ENCODE measurements at regions not wholly inside any gene's neighbourhood (a gene's known extent, or its start where the extent isn't known, plus 50 kb on each side); places are given as distances from the start of the nearest gene placed in this dataset.

DNA sequence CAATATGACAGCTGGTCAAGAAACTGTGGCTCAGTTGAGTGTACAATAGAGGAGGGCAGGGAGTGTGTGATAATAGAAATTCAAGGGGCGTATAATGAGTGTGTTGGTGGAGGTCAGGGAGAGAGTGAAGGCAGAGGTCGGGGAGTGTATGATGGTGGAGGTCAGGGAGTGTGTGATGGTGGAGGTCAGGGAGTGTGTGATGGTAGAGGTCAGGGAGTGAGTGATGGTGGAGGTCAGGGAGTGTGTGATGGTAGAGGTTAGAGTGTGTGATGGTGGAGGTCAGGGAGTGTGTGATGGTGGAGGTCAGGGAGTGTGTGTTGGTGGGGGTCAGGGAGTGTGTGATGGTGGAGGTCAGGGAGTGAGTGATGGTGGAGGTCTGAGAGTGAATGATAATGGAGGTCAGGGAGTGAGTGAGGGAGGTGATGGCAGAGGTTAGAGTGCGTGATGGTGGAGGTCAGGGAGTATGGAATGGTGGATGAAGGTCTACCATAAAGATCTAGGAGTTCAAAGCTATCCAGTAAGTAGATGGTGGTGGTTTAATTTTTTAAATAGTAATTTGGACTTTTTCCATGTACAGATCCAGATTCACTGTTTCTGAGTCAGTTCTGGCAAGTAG is 57.7 kb upstream of the TNS3 start:
- ATAC-seq = no peak
- peaks cover 3% of the 10 kb centered on the region for H3K4me1 ChIP-seq (ENCODE audit: low read depth)
- TF ChIP-seq, protein P1, sequence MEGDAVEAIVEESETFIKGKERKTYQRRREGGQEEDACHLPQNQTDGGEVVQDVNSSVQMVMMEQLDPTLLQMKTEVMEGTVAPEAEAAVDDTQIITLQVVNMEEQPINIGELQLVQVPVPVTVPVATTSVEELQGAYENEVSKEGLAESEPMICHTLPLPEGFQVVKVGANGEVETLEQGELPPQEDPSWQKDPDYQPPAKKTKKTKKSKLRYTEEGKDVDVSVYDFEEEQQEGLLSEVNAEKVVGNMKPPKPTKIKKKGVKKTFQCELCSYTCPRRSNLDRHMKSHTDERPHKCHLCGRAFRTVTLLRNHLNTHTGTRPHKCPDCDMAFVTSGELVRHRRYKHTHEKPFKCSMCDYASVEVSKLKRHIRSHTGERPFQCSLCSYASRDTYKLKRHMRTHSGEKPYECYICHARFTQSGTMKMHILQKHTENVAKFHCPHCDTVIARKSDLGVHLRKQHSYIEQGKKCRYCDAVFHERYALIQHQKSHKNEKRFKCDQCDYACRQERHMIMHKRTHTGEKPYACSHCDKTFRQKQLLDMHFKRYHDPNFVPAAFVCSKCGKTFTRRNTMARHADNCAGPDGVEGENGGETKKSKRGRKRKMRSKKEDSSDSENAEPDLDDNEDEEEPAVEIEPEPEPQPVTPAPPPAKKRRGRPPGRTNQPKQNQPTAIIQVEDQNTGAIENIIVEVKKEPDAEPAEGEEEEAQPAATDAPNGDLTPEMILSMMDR (IDR thresholded peaks at IDR 0.05) = no peak
- no peak overlapping the region for H3K4me3 ChIP-seq
- intact Hi-C loops (cut with DNase I, micrococcal nuclease) = no loop called here
- no peak for DNase-seq
- H3K9me3 ChIP-seq = no peaks in the 10 kb centered on the region
- no peaks in the 10 kb centered on the region for H3K36me3 ChIP-seq (ENCODE audit: low read depth)

DNA sequence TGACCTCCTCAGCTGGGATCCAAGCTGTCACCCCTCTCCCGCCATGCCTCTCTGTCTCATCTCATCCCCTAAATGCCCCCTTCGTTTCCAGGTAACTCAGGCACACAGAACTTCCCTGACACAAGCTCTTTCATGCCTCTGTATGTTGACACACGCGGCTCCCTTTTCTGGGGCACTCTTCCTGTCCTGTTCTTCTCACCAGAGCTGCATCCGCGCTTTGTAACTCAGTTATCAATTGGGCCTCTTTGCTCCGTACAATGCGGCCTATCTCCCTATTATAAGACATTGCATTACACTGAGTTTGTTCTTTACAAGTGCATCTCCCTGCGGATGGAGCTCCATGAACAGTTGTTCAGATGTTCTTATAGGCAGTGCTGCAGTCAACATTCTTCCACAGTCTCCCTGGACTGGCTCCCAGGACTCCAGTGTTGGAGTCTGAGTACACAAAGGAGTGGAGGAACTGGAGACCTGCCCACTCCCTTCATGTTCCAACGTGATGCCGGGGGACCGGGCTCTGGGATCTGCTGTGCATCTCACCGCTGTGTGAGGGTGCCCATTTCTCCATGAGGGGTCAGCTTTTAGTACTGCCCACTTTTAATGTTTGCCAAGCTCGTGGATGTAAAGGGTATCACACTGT is 56.9 kb upstream of the TNS3 start:
- ATAC-seq (peak; percentile 75), DNase-seq (peak in 2 of 3 donors; percentile 57 to 76)
- intact Hi-C loops (cut with DNase I, micrococcal nuclease) = no loop called here
- peaks cover 3% of the 10 kb centered on the region for H3K4me1 ChIP-seq (ENCODE audit: low read depth)
- no peaks in the 10 kb centered on the region for H3K9me3 ChIP-seq
- no peaks in the 10 kb centered on the region for H3K36me3 ChIP-seq (ENCODE audit: low read depth)
- H3K4me3 ChIP-seq = no peak overlapping the region
- TF ChIP-seq, protein P1 (IDR thresholded peaks at IDR 0.05) = no peak

DNA sequence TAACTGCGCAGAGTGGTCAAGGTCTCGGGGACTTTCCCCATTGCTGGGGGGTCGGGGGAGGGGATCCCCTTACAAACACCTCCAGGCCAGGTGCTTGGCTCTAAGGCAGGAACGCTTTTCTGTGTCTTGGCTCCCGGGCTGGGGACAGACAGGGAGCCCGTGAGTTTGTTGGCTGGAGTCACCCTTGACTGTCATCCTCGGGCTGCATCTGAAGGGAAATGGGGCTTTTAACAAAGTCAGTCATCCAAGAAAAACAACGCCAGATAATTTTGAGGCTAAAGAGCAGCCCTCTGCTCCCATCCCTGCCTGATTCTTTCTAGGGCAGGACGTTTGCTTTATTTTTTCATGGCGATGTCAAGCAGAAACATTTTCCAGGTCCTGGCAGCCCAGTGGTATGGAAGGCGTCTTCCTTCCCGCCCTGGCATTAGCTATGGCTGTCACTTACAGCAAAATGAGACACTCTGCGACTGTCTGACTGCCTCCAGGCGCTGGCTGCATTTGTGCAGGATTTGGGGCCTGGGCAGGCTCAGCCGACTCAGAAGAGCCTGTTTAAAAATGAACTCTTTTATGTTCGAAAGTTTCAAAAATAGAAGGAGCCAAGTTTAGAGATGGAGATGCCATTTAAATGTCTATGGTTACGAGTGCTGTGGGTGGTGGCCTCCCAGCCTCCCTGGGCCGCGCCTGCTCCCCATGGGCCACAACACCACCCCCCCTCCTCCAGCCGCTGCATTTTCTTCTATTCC is 54.7 kb upstream of the TNS3 start:
- Histone ChIP-seq H3K4me1 (ENCODE audit: low read depth) (peaks cover 3% of the 10 kb centered on the region), H3K4me3 (no peak overlapping the region)
- intact Hi-C loops (cut with DNase I, micrococcal nuclease) = no loop called here

DNA sequence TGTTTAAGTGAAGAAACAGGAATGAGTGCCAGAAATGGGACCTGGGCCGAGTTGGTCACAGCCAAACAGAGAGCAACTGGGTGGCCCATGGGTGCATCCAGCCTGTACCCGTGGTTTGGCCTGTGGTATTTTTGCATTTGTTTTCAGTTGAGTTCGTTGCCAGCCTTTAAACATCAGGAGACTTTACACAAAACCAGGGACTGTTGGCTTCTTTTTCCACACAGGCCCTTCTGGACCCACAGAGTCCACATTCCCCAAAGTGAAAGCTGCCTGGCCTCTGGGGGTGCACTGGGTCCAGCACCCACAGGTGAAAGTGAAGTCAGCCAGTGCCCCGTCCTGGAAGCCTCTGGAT is 54.1 kb upstream of the TNS3 start:
- TF ChIP-seq, protein P1 (IDR thresholded peaks at IDR 0.05) = no peak

More for the DNA sequence above, 54.7 kb upstream of the TNS3 start:
- TF ChIP-seq, protein P1 (IDR thresholded peaks at IDR 0.05) = no peak
- Histone ChIP-seq H3K9me3 (no peaks in the 10 kb centered on the region), H3K36me3 (ENCODE audit: low read depth) (no peaks in the 10 kb centered on the region)
- ATAC-seq = no peak
- no peak for DNase-seq

DNA sequence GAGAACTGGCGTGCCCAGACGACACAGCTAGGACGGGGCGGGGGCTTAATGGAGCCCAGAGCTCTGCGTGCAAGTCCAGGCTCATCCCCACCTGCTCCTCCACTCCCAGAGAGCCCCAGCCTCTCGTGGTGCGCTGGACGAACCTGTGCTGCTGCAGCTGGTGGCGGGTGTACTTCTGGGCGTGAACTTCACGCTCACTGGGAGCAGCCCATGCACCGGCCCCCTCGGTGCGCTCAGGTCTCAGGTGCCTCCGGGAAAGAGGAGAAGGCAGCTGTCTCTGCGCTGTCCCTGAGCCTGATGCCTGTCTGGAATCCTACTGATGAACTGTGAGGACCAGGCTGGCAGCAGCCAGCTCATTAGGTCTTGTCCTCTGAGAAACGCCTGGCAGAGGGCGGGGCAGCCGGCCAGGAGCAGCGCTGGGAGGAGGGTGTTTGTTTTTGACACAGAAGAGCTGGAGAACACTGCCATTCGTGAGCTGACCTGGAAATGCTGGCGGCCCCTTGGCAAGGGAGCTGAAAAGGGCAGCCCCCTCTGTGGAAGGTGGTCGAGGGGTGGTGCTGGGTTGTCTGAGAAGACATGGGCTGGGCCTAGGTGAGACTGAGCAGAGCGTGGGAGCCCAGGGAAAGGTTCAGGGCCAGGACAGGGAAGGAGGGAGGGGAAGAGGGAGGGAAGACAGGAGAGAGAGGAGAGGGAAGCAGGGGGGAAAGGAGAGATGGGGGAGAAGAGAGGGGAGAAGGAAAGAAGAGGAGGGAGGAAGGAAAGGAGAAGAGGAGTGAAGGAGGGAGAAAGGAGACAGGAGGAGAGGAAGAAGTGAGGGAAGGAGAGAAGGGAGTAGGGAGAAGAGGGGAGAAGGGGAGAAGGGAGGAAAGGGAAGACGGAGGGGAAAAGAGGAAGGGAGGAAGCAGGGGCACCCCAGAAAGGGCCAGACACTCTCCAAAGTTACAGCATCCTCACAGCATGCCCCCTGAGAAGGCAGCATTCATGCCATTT is 53.5 kb upstream of the TNS3 start:
- peaks cover 3% of the 10 kb centered on the region for H3K4me1 ChIP-seq (ENCODE audit: low read depth)
- peak; percentile 83 for ATAC-seq
- intact Hi-C loops (cut with DNase I, micrococcal nuclease) = no loop called here
- no peaks in the 10 kb centered on the region for H3K36me3 ChIP-seq (ENCODE audit: low read depth)
- TF ChIP-seq, protein P1 (IDR thresholded peaks at IDR 0.05) = no peak
- peak; percentile 62 to 75 (median 70) for DNase-seq
- H3K4me3 ChIP-seq = no peak overlapping the region
- no peaks in the 10 kb centered on the region for H3K9me3 ChIP-seq

More for the DNA sequence above, 54.1 kb upstream of the TNS3 start:
- DNase-seq (no peak), ATAC-seq (no peak)
- intact Hi-C loops (cut with DNase I, micrococcal nuclease) = no loop called here
- H3K9me3 ChIP-seq = no peaks in the 10 kb centered on the region
- peaks cover 3% of the 10 kb centered on the region for H3K4me1 ChIP-seq (ENCODE audit: low read depth)
- H3K4me3 ChIP-seq = no peak overlapping the region
- H3K36me3 ChIP-seq (ENCODE audit: low read depth) = no peaks in the 10 kb centered on the region
